Erythroblast (primary cell): ENCODE measurements at regions not wholly inside any gene's neighbourhood (a gene's known extent, or its start where the extent isn't known, plus 50 kb on each side); places are given as distances from the start of the nearest gene placed in this dataset.

ENCODE experiments used
- DNase-seq, 2 experiments: peaks; one replicate each; lab custom pipeline; 2025; lab: John Stamatoyannopoulos, UW
- GATA1 ChIP-seq: IDR thresholded peaks from 2 replicates; pipeline ENCODE4 v1.6.1; 2011; ENCODE audit warnings: low read depth, mild to moderate bottlenecking, control low read depth, low read length, moderate library complexity
- POLR2A ChIP-seq: IDR thresholded peaks from 2 replicates; pipeline ENCODE4 v1.6.1; 2011; ENCODE audit warnings: mild to moderate bottlenecking, low read length

- TF ChIP-seq POLR2A: no peak
- no peak for TF ChIP-seq GATA1
- DNase-seq: no peak
Observed at GRCh38 chr2:79387431-79387830, 125.4 kb upstream of the CTNNA2 start.

DNA sequence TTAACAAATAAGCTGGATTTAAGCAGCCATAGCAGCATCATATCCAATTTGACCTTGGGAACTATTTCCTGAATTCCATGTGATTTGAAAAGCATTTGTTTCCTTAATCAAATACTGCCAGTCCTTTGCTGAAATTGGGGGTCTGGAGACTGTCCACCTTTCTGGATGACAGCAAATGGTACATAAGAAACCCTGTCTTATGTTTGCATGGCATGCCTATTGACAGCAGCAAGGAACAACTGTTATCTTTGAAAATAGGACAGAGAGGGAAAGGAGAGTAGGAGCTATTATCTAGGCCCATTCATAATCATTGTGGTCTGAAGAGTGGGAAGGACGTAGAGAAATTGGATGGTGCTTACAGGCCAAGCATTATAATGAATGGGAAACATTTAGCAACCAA lies 129.2 kb upstream of the CTNNA2 start:
- TF ChIP-seq GATA1: no peak
- TF ChIP-seq POLR2A: no peak
- no peak for DNase-seq

GRCh38 chr2:79375817-79376216 lies 137.0 kb upstream of the CTNNA2 start:
- TF ChIP-seq POLR2A (no peak), GATA1 (no peak)

DNA sequence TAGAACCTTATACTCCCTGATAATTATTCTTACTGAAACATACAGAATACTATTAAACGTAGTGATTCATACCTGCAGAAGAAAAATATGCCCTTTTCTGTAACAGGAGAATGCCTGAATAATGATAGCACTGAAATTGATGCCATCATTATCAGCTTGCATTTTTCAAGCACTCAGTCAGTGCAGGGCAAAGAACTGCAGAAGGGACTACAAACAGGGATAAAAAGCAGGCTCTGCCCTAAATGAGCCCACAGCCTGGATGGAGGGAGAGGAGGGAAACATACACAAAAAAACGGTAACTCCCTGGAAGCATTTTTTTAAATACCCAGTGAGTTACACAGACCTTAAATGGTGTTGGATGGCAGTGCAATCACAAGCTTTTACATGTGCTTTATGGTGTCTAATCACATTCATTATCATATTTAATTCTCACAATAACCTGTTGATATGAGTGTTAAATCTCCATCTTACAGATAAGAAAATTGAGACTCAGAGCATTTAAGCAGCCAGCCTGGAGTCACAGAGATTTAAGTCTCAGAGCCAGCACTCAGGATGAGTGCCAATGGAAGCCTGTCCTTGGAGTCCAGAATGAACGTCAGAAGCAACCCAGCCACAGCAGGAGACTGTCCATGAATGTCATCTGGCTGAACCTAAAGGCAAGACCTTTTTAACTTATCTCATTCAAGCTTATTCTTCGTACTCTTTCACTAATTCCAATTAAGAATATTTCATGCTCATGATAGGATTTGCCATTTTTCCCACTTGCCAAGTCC lies 139.3 kb upstream of the CTNNA2 start:
- TF ChIP-seq GATA1 (no peak), POLR2A (no peak)
- DNase-seq: no peak

More at GRCh38 chr2:79375817-79376216, 137.0 kb upstream of the CTNNA2 start:
- no peak for DNase-seq

GRCh38 chr2:79370976-79371538 lies 141.8 kb upstream of the CTNNA2 start:
- DNase-seq: no peak
- TF ChIP-seq GATA1 (no peak), POLR2A (no peak)

DNA sequence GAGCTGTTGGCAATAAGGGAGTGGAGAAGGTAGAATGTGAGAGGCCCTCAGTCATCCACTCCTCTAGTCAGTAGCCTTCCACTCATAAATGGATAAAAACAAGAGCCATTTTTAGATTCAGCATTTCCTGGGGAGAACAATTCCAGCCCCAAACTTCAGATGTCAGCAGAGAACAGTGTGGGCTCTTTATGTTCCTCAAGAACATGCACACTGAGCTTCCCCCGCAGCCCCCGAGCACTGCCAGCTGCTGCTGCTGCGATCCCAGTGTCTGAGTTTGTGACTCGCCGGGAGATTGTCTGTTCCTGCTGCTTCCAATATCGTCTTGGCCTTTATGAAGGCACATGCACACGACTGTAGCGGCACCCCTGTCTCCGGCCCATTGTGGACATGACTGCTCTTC lies 143.7 kb upstream of the CTNNA2 start:
- TF ChIP-seq POLR2A (no peak), GATA1 (no peak)
- no peak for DNase-seq

- TF ChIP-seq POLR2A (no peak), GATA1 (no peak)
- no peak for DNase-seq
Observed at GRCh38 chr2:79368116-79368630, 144.7 kb upstream of the CTNNA2 start.

DNA sequence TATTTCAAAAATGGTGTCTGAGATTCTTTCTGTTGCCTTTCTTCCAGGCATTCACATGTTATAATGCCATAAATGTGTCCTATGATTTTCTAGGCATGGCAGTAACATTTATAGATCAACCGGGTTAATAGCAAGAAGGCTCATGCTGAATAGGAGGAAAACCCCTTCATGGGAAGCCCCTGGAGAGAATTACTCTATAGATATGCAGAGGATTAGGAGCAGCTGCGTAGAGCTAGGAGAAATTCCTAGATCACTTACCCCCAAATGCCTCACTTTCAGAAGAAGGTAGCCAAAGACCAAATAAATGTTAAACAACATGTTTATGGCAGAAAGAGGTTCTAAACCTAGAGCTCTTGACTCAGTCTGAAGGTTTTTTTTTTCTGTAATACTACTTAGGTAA lies 153.4 kb upstream of the CTNNA2 start:
- no peak for TF ChIP-seq GATA1
- no peak for TF ChIP-seq POLR2A
- no peak for DNase-seq

DNA sequence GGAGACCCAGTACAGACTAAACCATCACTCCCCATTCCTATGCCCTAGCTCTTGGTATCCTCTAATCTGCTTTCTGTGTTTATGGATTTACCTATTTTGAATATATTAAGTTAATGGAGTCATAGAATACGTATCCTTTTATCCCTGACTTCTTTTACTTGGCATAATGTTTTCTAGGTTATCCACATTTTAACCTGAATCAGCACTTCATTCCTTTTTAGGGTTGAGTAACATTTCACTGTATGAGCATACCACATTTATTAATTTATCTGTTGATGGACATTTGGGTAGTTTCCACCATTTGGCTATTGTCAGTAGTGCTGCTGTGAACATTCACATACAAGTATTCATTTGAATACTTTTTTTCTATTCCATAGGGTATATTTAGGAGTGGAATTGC lies 157.3 kb upstream of the CTNNA2 start:
- TF ChIP-seq POLR2A: no peak
- DNase-seq: no peak

DNA sequence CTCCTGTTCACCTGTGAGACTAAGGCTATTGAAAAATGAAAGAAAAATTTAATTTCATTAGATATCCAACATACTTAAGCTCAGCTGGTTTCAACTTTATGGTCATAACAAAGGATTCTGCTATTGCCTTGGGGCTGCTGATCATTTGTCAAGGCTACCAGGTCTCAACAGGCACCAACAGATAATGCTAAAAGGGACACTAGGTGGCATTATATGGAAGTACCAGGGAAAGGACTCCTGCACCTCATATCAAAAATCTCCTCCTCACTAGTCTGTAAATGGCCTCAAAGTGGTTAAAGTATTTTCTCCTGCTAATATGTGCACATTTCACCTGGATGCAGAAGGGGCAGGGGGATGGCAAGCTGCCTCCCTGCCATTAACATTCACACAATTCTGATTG lies 167.9 kb upstream of the REG3A start:
- TF ChIP-seq POLR2A (no peak), GATA1 (no peak)
- no peak for DNase-seq

DNA sequence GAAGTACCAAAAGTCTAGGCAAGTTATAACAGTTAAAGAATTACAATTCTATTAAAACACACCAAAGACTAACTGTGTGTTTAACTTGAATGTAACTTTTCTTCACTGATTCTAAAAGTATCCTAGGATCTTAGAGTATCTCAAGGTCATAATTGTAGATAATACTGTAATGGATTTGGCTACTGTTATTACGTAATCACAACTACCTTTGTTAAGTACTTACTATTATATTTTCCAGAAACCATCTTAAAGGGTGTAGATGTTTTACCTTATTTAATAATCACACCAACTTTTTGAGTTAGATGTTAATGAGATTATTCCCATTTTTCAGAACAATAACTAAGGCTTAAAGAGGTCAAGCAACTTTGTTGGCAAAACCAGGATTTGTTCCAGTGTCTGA lies 161.3 kb upstream of the REG3A start:
- no peak for DNase-seq
- TF ChIP-seq GATA1 (no peak), POLR2A (no peak)

DNA sequence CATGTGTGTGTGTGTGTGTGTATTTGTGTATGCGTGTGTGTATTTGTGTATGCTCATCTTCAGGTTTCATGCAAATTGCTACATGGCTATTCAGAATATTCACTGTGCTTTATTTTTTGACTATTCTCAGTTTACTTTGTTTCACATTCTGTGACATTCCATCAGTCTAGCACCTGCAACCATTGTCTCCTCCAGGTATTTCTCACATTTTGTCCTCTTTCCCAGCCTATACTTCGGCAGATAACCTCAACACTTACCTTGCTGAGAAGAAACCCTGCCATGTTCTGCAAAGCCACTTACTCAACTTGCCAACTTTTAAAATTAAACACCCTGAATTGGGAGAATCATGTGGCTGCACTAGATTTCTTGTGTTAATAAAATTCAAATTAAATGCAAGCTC lies 135.4 kb upstream of the REG3A start:
- DNase-seq: no peak
- TF ChIP-seq GATA1: no peak
- TF ChIP-seq POLR2A: no peak

- no peak for DNase-seq
- TF ChIP-seq GATA1 (no peak), POLR2A (no peak)
Observed at GRCh38 chr2:79292958-79293315, 133.4 kb upstream of the REG3A start.

DNA sequence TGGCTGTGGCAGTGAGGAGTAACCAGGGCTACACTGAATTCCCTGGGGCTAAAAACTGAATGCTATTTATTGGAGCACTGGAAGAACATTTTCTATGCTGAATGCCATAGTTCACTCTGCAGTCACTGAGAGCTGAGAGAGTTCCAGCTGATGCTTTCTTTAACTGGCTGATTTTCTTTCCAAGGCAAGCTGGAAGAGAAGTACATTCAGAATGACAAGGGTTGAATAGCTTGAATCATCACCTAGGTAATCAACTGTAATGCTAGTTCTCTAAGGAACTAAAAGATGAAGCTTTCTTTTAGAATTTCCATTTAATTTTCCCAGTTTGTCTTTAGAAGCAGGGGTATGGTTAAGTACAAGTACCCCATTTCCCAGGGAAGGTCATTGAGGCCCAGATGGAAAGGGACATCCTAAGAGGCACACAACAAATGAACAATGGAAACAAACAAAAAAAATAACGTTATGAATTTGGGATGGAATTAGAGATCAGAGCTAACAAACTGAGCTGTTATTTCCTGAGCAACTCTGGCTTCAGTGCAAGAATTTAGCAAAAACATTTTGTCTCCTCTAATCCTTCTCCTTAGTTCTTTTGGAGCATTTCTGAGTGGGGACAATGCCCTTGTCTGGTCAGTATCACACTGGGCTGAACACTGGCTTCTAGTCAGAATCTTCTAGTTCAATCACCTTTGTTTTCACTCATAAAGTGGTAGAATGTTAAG lies 132.8 kb upstream of the REG3A start:
- TF ChIP-seq GATA1: no peak
- TF ChIP-seq POLR2A: no peak
- DNase-seq: no peak
